GM15510 (cell line): ENCODE measurements at regions not wholly inside any gene's neighbourhood (a gene's known extent, or its start where the extent isn't known, plus 50 kb on each side); places are given as distances from the start of the nearest gene placed in this dataset.

Experiments used
- POLR2A ChIP-seq: IDR thresholded peaks from 3 replicates; pipeline ENCODE4 v1.6.1; 2011; ENCODE audit warnings: borderline replicate concordance; ENCODE audit not compliant: insufficient read length; ENCODE audit errors: extremely low read depth

DNA sequence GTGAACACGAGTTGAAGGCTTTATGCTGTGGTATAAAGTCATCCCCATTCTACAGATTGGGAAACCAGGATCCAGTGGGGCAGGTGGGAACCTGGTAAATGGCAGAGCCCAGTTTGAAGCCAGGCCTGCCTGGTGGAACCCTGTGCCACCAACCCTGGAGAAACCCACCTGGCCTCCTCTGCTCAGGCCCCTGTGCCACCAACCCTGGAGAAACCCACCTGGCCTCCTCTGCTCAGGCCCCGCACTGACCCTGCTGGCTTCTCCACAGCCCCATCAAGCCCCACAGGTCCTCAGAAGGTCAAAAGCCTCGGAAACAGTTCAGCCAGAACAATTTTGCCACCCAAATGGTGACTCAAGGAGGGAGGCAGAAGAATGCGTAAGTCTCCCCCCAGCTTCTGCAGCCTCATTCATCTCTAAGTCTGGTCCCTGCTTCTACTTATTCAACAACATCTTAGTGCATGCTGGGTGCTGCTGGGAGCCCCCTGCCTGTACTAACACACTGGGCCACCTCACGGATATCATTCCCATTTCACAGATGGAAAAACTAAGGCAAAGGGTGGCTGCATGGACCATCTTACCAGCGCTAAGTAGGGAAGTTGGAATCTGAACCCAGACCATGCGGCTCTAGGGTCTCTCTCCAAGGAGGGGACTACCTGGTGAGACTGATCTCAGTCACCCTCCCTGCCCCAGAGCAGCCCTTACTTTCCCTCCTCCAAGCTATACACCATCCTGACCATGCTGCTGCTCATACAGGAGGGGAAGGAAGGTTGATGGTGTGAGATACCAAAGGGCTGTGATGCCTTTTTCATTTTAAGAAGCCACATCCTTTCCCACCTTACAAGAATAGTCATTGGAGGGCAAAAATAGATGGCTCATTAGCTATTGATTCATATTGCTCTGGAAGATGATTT lies 93.7 kb upstream of the ID2 start:
- TF ChIP-seq POLR2A, result no peak

DNA sequence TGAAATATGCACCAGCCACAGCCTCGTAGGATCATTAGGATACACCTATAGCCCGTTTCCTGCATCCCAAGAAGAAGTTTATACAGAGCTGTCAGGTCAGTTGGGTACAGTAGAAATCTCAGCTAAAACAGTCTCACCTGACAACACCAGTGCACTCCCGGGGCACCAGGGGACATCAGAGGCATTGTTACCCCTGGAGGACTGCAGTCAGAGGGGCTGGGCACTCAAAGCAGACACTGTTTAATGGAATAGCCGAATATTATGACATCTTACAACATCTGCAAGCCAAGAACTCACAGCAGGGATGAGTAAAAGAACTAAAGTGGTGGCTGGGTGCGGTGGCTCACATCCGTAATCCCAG lies 93.0 kb upstream of the ID2 start:
- no peak for TF ChIP-seq POLR2A

DNA sequence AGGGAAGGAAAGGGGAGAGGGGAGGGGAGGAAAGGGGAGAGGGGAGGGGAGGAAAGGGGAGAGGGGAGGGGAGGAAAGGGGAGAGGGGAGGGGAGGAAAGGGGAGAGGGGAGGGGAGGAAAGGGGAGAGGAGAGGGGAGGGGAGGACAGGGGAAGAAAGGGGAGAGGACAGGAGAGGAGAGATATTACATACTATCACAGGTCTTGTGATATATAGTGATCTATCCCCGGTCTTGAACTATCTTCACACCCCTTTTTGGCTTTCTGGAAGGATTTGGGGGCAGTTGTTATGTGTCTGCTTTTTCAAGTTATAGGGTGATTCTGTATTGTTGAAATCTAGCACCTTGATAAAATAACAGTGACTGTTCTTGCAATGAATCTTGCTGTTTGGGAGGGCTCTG lies 92.1 kb upstream of the ID2 start:
- no peak for TF ChIP-seq POLR2A

DNA sequence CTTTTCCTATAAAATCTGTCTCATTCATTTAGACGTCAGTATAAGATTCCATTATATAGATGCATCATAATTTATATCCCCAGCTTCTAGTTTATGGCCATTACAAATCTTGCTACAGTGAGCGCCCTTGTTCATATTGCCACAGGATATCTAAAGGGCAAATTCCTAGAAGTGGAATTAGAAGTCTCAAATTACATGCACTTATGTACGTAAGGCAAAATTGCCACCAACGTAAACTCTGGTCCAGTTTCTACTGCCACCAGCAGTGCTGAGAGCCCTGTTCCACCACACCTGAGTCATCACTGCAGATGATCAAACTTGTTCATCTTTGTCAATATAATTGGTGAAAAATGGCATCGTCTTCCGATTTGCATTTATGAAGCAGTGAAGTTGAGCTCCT lies 90.9 kb upstream of the ID2 start:
- TF ChIP-seq POLR2A, result no peak

DNA sequence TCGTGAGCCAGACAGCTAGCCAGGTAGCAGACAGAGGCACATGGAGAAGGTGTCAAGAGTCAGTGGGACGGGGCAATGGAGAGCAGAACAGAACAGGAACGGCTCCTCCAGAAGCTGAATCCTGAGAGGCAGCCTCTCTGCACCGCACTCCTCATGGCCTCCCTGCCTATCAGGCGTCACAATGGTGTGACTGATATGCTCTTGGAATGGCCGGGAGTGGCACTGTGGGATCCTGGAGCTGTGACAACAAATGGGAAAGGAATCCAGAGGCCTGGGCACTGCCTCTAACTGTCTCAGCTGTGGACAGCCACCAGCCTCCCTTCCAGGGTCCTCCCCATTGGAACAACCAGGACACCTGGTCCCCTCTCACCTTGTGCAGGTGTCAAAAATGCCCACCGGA lies 89.1 kb upstream of the ID2 start:
- no peak for TF ChIP-seq POLR2A

DNA sequence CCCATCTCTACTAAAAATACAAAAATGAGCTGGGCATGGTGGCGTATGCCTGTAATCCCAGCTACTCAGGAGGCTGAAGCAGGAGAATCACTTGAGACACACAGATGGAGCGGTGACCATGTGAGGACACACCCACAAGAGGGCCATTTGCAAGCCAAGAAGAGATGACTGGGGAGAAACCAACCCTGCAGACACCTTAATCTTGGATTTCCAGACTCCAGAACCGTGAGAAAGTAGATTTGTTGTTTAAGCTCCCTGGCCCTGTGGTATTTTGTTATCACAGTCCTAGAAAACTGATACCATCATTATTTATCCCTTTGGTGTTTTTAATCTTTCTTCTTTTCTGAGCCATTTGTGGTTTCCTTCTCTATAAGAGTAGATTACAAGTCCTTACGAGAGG lies 88.6 kb upstream of the ID2 start:
- no peak for TF ChIP-seq POLR2A

DNA sequence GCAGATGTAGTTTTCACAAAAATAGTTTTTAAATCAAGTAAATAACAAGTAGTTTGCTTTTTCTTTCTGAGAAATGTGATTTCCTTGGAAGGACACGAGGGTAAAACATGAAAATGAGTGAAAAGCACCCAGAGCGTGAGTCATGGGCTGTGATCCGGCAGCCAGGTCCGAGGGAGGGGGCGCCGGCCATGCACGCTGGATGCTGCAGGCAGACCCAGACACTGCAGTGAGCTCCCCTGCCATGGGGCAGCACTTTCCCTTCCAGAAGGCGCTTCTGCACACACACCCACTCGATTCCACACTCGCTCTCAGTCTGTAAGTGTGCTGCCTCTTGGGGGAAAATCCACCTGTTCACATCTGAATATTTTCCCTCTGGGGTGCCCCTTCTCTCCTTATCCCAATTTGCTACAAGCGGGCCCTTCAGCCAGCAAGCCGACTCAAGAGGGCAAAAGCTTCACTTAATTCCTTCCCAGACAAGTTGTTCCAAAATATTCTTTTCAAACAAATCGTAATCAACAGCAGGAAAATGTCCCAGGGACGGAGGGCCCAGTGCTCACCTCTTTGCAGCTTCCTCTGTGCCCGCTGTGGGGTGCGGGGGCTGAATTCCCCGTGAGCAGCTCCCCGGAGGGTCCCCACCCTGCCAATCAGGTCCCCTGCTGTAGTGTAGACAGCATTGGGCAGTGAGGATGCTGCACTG lies 87.0 kb upstream of the ID2 start:
- TF ChIP-seq POLR2A, result no peak

DNA sequence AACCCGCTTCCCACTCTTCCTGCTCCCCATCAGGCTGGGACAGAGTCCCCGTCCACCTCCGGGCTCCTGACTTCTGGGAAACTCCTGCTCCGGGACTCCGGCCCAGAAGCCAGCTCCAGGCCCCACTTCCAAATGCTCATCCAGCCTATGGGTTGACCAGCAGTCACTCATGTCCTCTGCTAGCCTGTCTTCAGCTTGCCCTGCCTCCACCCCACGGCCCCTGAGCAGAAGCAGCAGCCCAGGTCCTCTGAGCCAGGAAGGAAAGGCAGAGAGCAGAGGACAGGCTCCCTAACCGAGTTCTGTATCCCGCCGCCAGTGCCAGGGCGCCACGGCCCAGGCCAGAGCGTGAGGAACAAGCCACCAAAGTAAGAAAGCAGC lies 86.4 kb upstream of the ID2 start:
- TF ChIP-seq POLR2A, result no peak

DNA sequence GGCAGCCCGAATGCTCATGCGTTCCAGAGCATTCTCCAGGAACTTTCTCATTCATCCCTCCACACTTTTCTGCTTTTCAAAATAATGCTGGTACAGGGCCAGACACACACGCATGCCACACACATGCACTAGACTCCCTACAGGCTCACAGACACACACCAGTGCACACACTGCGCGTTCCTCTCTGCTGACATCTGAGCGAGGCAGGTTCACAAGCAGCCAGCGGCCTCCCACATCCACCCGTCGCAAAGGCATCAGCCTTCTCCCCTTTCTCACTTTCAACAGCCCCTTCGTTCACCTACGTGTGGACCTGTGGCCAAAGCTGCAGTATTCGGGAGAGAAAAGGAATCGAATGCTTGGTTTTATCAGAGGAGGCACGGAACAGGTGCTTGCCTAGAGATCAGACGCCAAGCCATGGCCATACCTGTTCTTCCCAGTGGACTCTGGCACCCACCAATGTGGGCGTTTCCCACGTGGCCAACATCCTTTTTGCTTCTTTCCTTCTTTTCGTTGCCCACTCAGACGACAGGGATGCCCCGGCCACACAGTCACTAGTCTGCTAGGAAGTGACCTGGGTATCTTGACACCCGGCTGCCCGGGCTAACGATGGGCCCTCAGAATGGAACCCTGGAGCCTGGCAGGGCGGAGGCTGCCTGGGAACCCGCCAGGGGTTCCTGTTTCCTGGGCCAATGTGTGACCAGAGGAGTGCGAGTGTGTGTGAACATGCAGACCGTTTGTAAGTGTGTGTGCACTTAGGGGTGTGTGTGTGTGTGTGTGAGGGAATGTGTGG lies 85.8 kb upstream of the ID2 start:
- no peak for TF ChIP-seq POLR2A

DNA sequence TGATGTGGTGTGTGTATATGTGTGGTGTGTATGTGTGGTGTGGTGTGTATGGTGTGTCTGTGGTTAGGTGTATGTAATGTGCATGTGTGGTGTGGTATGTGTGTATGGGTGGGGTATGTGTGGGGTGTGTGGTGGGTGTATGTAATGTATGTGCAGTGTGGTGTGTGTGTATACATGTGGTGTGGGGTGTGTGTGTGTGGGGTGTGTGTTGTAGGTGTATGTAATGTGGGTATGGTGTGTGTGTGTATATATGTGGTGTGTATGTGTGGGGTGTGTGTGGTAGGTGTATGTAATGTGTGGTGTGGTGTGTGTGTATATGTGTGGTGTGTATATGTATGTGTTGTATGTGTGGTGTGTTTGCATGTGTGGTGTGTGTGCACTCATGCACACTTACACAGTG lies 84.8 kb upstream of the ID2 start:
- no peak for TF ChIP-seq POLR2A

DNA sequence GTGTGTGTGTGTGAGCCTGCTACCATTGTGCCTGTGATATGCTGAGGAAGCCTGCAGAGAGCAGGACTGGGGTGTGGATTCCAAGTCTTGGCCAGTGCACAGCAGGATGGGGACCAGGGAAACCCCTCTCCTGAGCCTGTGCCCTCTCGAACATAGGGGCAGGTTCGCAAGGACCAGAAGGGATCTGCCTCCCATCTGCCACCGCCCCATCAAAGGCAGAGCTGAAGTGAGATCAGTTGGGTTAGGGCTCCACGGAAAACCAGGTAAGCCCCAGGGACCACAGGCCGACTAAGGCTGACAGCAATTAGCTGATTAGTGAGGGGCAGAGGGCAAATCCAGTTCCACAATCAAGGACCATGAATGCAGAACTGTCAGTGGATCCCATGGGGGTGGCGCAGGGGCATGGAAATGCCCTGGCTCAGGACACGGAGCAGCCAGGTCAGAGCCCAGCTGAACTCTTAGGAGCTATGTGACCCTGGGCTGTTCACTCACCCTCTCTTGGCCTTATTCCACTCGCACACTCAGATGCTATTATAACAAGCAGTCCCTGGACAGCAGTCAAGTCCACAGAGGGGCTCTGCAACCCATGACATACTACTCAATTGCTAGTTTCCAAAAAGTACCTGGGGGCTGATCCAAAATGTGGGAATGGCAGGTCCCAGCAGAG lies 84.2 kb upstream of the ID2 start:
- TF ChIP-seq POLR2A, result no peak

DNA sequence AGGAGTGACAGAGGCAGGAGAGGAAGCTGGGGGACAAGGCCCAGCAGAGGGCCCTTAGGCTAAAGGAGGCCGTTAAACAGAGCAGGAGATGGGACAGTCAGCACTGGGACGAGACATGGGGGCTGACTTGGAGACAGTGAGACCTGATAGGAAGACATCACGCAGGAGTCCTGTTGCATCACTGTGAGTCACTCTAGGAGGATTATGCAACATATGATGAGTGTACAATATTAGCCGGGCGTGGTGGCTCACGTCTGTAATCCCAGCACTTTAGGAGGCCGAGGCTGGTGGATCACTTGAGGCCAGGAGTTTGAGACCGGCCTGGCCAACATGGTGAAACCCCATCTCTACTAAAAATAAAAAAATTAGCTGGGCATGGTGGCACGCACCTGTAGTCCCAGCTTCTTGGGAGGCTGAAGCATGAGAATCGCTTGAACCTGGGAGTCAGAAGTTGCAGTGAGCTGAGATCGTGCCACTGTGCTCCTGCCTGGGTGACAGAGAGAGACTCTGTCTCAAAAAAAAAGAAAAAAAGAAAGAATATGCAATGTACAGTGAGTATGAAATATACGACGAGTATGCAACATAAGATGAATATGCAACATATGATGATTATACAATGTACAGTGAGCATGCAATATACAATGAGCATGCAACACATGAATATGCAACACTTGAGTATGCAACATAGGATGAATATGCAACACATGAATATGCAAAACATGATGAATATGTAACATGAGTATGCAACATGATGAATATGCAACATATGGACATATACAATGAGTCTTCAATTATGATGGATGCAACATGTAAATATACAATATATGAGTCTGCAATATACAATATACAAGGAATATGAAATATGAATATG lies 83.3 kb upstream of the ID2 start:
- TF ChIP-seq POLR2A, result no peak

DNA sequence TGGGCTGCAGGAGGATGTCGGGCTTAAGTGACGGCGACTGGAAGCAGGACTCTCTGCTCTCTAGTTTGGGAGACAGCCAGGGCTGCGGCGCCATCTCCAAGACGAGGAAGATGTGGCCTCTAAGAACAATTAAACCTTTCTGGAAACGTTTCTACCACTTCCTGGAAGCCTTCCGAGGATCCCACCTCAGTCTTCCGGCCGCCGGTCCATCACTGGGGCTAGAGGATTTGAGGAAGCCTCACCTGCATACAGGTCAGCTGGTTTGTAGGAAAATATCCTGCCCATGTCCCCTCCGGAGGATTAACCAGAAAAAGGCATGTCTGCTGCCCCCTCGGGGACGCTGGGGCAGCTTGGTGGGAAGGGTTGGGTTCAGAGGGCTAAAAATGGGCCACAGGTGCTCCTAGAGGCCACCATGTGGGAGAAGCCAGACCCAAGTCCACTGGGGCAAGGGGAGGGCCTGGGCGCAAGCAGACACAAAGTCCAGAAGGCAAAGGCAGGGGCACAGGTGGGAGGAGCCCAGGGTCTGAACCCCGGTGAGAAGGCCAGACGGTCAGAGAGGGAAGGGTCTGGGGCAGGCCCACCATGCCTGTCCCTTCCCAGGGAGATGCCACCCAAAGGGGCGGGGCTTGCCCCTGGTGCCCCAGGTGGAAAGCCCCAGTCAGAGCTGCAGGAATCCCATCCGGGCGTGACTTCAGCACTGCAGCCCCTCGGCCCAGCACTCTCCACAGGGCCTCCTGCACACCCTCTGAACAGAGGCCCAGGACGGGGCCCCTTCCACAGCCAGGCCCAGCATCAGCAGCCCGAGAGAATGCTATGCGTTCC lies 82.2 kb upstream of the ID2 start:
- no peak for TF ChIP-seq POLR2A
